Skin epidermis (tissue), 12 donors: ENCODE measurements at regions not wholly inside any gene's neighbourhood (a gene's known extent, or its start where the extent isn't known, plus 50 kb on each side); places are given as distances from the start of the nearest gene placed in this dataset.

Source experiments
- H3K27ac ChIP-seq, 21 experiments: fragments of 200-600 bp; sonication (generic) in 11 of 21; one replicate each; pipeline ENCODE4 v1.5.0; 2020; ENCODE audit warnings: mild to moderate bottlenecking in 3 of 21, inconsistent platforms in 2 of 21, moderate library complexity in 2 of 21
- H3K4me3 ChIP-seq, 7 experiments: fragments of 200-600 bp; sonication (generic) in 2 of 7; one replicate each; pipeline ENCODE4 v1.5.0; 2020; ENCODE audit warnings: inconsistent platforms in 2 of 7, mild to moderate bottlenecking in 2 of 7, moderate library complexity in 1 of 7

DNA sequence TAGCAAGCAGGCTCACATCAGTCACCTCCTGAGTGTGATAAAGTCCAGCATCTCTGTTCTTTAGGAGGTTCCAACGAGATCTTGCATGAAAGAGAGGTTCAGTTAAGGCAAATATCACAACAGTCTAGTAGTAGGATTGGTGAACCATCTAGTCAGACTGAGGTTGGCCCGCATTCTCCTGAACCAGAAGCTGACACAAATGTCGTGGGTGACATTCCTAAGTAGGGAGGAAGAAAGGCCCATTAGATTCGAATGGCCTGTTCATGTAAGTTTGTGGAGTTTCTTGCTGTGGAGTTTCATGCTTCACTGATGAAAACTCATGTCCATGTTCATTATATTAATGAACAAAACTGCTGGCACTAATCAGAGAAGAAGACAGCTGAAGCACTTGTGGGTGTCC, 66.7 kb upstream of the XCR1 start:
- Histone ChIP-seq H3K4me3 (no peak overlapping the region), H3K27ac (peak overlapping the region in 5 of 21 experiments; percentile 12 to 88 (median 54))

DNA sequence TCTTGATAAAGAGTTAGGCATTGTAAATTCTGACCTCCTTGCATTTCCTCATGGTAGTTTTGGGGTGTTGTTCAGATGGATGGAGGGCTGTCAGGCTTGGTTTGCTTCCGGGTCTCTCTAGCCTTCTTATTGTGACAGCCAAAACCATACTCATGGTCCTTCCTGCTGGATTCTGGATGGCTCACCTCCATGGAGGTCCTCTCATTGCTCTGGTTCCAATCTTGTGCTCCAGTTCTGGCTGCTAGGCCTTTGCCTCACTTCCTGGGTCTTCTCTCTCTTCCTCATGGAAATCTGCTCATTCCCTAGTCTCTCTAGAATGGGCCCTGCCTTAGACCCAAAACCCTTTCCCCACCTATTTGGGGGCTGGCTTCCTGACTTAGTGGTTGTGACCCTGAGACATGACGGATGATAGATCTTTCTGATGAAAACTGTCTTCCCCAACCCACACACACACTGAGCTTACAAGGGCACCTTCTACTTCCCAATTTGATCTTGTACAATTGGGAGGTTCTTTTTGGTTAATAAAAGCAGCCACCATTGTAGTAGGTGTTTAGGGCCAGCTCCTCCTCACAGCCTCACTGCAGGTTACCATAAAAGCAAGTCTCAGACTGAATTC, 66.2 kb upstream of the XCR1 start:
- no peak overlapping the region for H3K4me3 ChIP-seq
- H3K27ac ChIP-seq = peak overlapping the region in 6 of 21 experiments; percentile 15 to 88 (median 35)

DNA sequence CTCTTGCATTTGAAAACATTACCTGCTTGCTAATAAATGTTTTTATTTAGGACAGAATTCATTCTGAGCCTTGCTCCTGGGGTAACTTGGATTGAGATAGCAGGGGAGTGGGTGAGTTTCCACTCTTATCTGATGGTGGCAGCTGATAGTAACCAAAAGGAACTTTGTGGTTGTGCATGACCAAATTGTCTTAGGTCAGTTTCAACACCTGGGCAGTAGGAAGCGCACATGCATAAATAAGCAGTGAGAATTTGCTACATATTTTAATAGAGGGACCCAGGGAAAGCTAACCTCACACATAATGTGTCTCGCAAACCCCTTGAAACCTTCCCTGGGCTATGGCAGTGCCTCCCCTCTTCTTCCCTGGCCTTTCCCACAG, 65.4 kb upstream of the XCR1 start:
- H3K4me3 ChIP-seq = no peak overlapping the region
- H3K27ac ChIP-seq = peak overlapping the region in 6 of 21 experiments; percentile 13 to 88 (median 35)

DNA sequence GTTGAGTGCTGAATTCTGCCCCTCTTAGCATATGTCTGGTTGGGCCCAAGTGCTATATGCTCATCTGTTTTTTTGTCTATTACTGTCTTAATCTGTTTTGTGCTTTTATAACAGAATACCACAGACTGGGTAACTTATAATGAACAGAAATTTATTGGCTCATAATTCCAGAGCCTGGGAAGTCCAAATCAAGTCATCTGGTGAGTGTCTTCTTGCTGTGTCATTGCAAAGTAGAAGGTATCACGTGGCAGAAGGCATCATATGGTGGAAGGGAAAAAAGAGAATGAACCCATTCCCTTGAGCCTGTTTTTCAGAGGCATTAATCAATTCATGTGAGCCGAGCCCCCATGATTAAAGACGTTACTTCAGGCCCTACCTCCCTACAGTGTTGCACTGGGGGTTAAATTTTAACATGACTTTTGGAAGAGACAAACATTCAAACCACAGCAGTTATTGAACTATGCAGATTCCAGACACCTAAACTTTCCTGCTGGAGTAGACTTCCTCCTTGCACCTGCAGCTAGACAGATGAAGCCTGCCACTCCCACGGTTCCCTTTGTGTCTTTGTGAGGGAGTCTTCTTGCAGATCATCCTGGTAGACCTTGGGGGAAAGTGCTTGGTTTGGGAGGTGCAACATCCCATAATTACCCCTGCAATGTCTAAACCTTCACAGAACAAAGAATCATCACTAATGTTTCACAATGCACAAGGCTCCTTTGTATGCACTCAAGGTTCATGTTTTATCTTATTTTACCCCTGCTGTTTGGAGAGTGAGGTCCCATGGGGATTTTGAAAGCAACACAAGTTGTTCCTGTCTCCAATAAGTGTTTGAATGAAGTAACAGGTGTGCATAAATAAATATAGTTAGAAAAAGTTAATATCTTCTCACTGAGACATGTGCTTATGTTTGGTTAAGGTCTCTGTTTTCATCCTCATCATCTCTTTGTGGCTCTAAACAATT, 64.7 kb upstream of the XCR1 start:
- Histone ChIP-seq H3K4me3 (no peak overlapping the region), H3K27ac (peak overlapping the region in 8 of 21 experiments; percentile 18 to 88 (median 74))

DNA sequence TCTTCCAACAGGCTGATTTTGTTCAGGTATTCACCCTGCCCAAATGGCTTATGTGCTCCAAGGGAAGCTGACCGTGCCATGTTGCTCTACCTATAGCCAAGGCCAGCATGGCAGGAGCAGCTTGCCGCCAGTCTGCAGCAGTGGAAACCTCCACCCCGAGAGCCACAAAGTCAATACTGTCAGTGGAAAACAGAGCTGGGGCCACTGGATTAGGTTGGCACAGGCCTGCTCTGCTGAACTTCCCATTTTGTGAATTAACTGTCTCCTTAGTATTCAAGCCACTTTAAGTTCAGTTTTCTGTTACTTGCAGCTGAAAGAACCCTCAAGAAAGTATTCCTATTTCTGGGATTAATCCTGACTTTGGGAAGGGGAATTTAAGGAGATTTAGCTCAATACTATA, 63.8 kb upstream of the XCR1 start:
- H3K27ac ChIP-seq = peak overlapping the region in 14 of 21 experiments; percentile 15 to 85 (median 67)
- H3K4me3 ChIP-seq = no peak overlapping the region

DNA sequence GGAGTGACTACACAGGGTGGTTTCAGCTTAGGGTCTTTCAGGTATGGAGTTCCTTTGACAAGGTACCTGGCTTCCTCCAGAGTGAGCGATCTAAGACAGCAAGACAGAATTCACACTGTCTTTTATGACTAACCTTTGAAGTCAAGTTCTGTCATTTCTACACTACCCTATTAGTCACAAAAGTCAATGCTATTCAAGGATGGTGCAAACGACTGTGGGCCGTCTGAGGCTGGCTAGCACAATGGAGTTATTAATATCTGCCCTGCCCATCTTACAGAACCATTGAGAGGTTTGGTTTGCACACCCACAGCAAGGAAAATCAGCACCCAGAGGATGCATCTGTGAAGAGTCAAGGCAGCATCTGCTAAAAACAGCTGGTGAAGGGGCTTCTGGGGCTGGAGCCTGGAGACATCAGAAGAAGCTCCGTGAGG, 62.9 kb upstream of the XCR1 start:
- Histone ChIP-seq H3K27ac (peak overlapping the region in 17 of 21 experiments; percentile 15 to 85 (median 65)), H3K4me3 (no peak overlapping the region)

DNA sequence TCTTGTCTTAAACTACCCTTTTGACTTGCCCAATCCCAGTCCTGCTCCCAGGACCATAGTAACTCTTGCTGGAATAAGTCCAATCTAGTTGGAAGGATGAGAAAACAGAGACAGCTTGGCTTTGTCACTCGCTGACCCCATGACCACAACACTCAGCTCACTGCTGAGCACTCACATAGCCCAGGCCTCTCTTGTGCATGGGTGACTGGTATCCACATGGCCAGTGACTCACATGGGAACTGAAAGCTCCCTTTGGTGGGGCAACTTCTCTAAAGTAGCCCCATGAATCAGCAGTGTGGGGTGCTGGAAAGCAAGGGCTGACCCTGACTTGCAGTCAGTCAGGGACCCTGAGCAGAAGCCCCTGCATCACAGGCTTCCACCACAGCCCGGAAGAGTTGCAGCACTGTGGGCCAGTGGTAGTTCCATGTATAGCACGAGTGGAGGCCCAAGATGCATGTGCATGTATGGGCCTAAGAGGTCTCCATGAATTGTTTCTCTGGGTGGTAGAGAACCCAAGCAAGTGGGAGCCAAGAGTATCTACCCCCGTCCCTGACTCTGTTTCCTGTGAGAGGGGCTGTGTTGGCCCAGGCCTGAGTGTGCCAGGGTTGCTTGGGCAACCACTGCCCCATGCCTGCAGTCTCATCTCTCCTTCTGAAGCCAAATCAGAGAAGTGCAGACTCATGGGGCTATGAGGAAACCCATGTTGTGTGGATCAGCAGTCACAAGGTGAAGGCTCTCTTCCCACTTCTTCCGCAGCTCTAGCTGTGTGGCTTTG, 62.1 kb upstream of the XCR1 start:
- Histone ChIP-seq H3K27ac (peak overlapping the region in 18 of 21 experiments; percentile 32 to 85 (median 60)), H3K4me3 (no peak overlapping the region)

DNA sequence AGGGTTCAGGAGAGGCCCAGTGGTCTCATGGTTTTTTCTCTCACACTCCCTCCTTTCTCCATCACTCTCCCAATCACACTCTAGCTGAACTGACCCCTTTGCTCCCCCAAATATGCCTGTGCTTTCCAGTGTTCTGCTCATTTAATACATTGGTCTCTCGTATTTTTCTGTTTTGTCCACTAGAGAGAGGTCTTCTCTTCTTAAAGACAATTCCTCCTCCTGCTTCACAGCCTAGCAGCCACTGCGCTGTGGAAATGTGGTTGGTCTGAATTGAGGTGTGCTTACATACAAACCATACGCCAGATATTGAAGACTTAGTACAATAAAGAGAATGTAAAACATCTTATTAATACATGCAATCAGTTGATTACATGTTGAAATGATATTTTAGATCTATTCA, 60.6 kb upstream of the XCR1 start:
- H3K27ac ChIP-seq = peak overlapping the region in 1 of 21 experiments; percentile 75
- no peak overlapping the region for H3K4me3 ChIP-seq

DNA sequence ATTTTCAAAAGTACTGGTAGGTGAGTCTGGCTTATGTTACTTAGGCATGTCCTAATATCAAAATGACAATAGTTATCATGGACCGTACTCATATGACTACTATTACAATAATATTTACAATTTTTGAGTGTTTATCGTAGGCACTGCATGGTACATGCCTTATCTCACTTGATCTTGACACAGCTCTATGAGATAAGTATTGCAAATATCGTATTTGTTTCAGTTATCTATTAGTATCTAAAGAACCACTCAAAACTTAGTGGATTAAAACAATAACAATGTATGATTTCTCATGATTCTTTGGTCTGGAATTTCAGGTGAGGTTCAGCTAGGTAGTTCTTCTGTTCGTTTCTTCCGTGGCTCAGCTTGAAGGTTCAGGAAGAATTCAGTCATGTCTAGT, 59.7 kb upstream of the XCR1 start:
- no peak overlapping the region for H3K4me3 ChIP-seq

DNA sequence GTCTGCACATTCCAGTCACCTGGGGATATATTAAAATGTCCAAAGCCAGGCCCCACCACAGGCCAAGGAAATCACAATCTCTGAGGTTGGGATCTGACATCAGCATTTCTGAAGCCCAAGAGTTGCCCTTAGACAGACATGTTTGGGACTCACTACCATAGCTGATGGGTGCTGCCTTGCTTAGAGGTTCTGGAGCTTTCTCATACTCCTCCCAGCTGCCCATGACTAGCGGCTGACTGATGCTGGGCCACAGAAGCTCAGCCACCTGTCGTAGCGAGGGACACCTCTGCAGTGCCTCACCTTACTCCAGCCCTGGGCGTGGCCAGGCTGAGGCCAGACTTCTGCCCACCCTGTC, 58.8 kb upstream of the XCR1 start:
- H3K27ac ChIP-seq = no peak overlapping the region
- H3K4me3 ChIP-seq = no peak overlapping the region

More for the DNA sequence above, 59.7 kb upstream of the XCR1 start:
- H3K27ac ChIP-seq = no peak overlapping the region

DNA sequence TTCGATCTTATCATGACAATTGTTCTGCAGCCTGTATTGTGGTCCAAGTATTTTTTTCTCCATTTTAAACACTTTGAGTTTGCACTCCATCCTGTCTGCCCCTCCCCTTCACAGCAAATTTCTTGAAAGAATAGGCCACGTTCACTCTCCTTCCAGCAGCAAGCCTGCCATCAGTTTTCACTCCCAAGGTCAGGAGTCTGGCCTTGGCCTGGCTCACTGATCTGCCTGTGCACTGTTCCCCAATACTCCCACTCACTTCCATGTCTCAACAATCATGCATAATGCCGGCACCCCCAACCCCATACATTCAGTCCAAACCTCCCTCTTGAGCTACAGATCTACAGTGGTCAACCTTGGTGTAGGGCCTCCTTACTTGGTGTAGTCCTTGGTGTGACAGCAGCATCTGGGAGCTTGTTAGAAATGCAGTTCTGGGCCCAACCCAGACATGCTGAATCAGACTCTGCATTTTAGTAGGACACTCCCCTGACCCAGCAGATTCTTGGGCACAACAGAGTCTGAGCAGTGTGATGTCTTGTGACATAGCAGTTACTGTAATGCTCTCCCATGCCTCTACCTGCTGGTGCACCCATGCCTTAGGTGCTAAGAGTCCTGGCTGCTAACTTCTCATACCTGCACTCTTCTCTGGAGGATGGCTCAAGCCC, 58.3 kb upstream of the XCR1 start:
- no peak overlapping the region for H3K27ac ChIP-seq
- H3K4me3 ChIP-seq = no peak overlapping the region

DNA sequence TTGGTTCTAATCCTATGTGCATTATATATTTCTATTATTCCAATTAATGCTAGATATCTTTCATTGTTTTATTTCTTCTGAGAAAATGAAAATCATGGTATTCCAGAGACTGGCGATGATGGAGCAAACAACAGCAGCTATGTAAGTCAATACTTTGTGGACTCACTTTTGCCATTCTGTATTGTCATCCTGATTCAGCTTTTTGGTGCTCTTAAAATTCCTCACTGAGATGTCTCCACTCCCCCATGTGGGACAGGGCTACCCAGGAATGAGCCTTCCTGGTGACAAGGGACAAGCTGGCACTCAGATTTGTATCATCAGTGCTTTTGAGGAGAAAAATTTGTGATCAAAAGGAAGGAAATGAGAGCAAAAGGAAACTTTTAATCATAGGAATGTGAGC, 56.7 kb upstream of the XCR1 start:
- H3K27ac ChIP-seq = no peak overlapping the region
- no peak overlapping the region for H3K4me3 ChIP-seq

DNA sequence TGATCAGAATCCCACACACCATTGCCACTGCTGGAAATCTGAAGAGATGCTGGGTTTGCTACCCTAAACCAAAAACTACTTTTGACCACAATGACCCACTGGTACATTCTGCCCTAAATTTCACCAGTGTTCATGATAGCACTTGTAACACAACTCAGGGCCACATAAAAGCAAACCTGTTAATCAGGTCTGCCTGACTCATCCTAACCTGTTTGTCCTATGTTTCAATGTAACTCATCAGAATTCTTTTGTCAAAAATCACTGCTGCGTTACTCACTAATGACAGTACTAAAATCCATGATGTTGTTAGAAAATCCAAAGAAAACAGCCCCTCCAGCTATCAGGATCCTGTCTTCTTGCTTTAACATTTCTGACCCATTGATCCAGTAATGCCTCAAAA, 55.6 kb upstream of the XCR1 start:
- Histone ChIP-seq H3K4me3 (no peak overlapping the region), H3K27ac (peak overlapping the region in 5 of 21 experiments; percentile 2 to 24 (median 15))

DNA sequence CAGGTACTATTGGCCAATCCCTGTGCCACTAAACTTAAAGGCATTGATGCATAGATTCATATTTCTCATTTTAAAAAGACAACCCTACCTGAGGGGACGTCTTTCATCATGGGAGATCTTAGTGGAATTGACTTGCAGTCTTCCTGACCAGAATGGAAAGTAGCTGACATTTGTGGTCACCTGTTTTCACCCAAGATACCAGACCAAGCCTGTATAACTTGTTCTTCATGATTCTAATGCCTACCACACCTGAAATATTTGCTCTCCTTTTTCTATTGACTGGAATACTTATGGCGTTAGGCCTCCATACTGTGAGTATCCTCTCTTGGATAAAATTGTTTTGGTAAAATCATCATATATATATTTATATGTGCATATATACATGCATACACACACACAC, 54.7 kb upstream of the XCR1 start:
- H3K4me3 ChIP-seq = no peak overlapping the region
- no peak overlapping the region for H3K27ac ChIP-seq

DNA sequence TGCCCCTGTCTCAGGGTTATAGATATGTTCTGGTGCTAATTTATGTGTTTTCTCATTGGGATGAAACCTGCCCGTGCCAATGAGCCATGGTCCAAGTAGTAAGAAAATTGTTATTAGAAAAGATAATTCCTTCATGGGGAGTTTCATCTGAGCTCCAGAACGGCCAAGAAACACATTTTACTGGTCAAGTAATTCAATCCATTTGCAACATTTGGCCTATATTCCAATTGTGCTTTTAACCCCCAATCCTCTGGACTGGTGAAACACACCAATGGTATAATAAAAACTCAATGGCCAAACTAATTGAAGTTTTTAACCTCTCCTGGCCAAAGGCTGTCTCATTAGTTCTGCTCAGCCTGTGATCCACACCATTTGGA, 53.7 kb upstream of the XCR1 start:
- peak overlapping the region in 1 of 21 experiments; percentile 26 for H3K27ac ChIP-seq
- H3K4me3 ChIP-seq = no peak overlapping the region

DNA sequence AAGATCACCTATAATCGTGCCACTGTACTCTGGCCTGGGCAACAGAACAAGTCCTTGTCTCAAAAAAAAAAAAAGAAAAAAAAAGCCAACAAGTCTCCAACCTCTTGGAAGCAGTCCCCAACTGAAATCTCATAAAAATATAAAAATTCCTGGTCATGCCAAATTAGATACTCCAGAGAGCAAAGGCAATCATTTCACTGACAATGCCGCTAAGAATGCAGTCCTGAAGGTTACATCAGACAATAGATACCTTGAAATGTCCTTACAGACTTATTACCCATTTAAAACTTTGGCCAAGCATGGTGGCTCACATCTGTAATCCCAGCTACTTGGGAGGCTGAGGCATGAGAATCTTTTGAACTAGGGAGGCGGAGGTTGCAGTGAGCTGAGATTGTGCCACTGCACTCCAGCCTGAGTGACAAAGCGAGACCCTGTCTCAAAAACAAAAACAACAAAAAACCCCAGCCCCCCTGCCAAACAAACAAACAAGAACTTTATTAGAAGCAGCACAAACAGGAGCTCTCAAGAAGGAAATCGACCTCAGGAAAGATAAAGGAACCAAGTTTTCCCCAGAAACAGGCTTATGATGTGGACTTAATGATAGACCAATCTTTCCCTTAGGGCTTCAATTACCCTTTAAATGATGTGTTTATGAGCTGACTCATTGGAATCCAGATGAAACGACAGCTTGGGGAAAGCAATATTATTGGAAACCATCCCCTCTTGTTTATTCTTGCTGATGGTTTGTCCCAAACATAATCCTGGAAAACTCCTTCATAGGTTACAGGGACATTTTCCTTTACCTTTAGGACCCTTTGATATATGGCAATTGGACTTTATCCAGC, 53.1 kb upstream of the XCR1 start:
- no peak overlapping the region for H3K4me3 ChIP-seq
- H3K27ac ChIP-seq = peak overlapping the region in 2 of 21 experiments; percentile 19 to 26

DNA sequence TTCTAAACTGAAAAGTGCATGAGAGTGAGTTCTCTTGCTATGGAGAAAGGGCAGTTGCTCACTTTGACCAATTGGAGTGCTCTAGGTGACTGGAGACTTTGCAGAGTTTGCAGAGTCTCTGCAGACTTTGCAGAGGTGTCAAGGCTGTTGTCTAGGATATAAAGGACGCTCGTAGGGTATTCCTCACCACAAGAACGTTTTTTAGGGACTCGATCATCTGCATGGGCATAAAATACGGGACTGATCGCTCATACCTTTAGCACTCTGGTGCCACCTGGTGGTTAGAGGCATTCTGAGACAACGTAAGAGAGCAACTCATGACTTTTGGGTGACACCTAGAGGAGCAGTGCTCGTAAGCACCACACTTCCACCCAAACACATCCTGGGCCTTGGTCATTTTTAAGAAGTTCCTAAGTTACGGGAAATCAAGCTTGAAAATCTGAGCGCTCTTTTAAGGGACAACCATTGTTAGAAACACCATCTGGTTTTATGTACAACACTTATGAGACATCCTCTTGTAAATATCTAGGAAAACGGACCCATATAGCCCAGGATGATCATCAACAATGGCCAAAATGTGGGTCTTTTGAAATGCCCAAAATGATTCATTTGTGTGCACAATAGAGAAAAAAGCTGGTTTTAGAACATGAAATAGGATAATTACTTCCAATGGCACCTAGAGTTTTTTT, 51.6 kb upstream of the XCR1 start:
- Histone ChIP-seq H3K4me3 (no peak overlapping the region), H3K27ac (peak overlapping the region in 2 of 21 experiments; percentile 1 to 20)
